Esophagus (tissue), 2 donors: ENCODE measurements at regions not wholly inside any gene's neighbourhood (a gene's known extent, or its start where the extent isn't known, plus 50 kb on each side); places are given as distances from the start of the nearest gene placed in this dataset.

ENCODE experiments used
- H3K27ac ChIP-seq, 2 donors: one replicate each; pipeline ENCODE4 v1.5.1; 2013; ENCODE audit warnings: low read depth in 2 of 2, mild to moderate bottlenecking in 2 of 2, inconsistent platforms in 1 of 2, low read length in 1 of 2, moderate library complexity in 1 of 2
- H3K27me3 ChIP-seq, 2 donors: one replicate each; pipeline ENCODE4 v1.6.1; 2013; ENCODE audit warnings: low read length in 2 of 2, control low read depth in 1 of 2, mild to moderate bottlenecking in 1 of 2; ENCODE audit not compliant: insufficient read depth in 2 of 2, control insufficient read depth in 1 of 2
- H3K36me3 ChIP-seq, 2 donors: one replicate each; pipeline ENCODE4 v1.6.1; 2013; ENCODE audit warnings: low read length in 1 of 2; ENCODE audit not compliant: control insufficient read depth in 2 of 2, insufficient read depth in 2 of 2
- H3K4me1 ChIP-seq, 2 donors: one replicate each; pipeline ENCODE4 v1.6.1; 2013; ENCODE audit warnings: low read length in 1 of 2; ENCODE audit not compliant: control insufficient read depth in 2 of 2, insufficient read depth in 2 of 2
- H3K4me3 ChIP-seq, 2 donors: one replicate each; pipeline ENCODE4 v1.5.1; 2013; ENCODE audit warnings: low read length in 2 of 2, mild to moderate bottlenecking in 2 of 2, low read depth in 1 of 2, moderate library complexity in 1 of 2
- H3K9me3 ChIP-seq, 2 donors: one replicate each; pipeline ENCODE4 v1.6.1; 2013; ENCODE audit warnings: mild to moderate bottlenecking in 2 of 2, low read depth in 1 of 2, low read length in 1 of 2, moderate library complexity in 1 of 2; ENCODE audit not compliant: control insufficient read depth in 2 of 2, insufficient read depth in 1 of 2
- WGBS, 2 donors: extraction: QIAGEN DNeasy Blood & Tissue Kit; methylation state at CpG; one replicate each; pipeline ENCODE4 v1.1.7; 2013; 5-methylcytosine and 5-hydroxymethylcytosine counted together
- donor health status: healthy with polysubstance abuse.
- donor health status: Bipolar disorder and iron deficiency.

DNA sequence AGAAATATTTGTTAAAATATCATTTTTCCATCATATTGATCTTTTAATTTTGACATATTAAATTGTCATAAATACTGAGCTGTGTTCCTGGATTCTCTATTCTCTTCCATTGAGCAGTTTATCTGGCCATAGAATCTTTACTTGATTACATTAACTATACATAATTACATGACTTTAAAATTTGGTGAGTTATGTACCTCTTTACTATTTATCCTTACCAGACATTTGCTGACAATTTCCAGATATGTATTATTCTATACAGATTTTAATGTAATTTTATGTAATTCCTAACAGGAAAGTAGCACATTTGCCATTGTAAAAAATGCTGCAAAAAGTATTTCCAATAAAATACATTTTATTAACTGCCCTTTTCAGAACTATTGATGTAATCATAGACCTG is 770.3 kb downstream of the KCTD16 start:
- Histone ChIP-seq H3K27me3 (no peaks in the 10 kb centered on the region), H3K4me1 (no peaks in the 10 kb centered on the region), H3K9me3 (no peaks in the 10 kb centered on the region), H3K27ac (no peak overlapping the region), H3K4me3 (no peak overlapping the region), H3K36me3 (no peaks in the 10 kb centered on the region)

DNA sequence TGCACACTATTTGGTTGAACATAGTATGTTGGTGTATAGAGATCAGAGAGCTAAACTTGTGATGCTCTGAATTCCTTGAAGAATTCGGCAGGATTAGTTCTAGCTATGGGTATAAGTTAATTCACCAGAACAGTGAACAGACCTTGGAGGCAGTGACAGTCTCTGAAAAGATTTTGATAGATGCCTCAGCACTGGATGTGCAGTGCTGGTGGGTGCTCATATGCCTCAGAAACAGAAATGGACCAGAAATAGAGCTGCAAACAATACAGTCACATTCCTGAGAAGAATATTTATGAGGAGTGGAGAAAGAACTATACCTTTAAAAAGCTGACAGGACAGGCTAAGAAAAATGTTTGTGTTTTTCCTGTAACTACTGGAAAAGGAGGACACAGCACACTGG is 747.7 kb downstream of the KCTD16 start:
- Histone ChIP-seq H3K4me1 (no peaks in the 10 kb centered on the region), H3K27ac (no peak overlapping the region), H3K27me3 (no peaks in the 10 kb centered on the region), H3K4me3 (no peak overlapping the region), H3K9me3 (no peaks in the 10 kb centered on the region), H3K36me3 (no peaks in the 10 kb centered on the region)
- 75 to 79% methylated on average over 1 of the region's 1 CpG for WGBS, 2 donors

DNA sequence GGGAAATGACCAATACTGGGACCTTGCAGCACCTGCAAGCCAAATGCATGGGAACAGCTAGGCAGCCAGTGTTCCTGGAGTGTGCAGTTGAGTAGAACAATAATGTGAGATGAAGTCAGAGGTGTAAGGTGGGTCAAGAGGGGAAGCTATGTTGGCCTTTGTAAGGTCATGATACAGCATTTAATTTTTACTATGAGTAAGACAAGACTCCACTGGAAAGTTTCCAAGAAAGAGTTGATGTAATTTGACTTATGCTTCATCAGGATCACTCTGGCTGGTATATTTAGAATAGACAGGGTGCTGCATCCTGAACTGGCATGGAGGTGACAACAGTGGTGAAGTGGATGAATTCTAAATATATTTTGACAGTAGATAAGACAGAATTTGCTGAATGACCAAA is 744.8 kb downstream of the KCTD16 start:
- Histone ChIP-seq H3K36me3 (no peaks in the 10 kb centered on the region), H3K27me3 (no peaks in the 10 kb centered on the region), H3K27ac (no peak overlapping the region), H3K9me3 (no peaks in the 10 kb centered on the region), H3K4me1 (no peaks in the 10 kb centered on the region), H3K4me3 (no peak overlapping the region)

DNA sequence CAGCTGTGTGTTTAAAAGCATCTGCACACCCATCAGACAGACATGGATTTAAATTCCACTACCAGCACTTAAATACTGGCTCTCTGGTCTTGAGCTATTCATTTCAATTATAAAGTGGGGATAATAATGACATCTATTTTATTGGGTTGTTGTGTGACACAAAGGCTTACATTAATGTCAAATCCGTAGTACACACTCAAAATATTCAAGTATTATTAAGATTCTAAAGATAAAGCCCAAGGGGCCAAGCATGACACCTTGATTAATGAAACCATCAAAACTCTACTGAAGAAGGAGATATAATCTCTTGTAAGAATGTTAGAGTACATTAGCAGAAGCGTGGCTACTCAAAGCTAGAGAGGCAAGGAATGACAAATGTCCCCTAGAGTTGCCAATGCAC is 743.0 kb downstream of the KCTD16 start:
- Histone ChIP-seq H3K4me1 (no peaks in the 10 kb centered on the region), H3K27me3 (no peaks in the 10 kb centered on the region), H3K36me3 (no peaks in the 10 kb centered on the region), H3K27ac (no peak overlapping the region), H3K9me3 (no peaks in the 10 kb centered on the region), H3K4me3 (no peak overlapping the region)
- 30 to 52% methylated on average over 2 of the region's 2 CpGs for WGBS, 2 donors

DNA sequence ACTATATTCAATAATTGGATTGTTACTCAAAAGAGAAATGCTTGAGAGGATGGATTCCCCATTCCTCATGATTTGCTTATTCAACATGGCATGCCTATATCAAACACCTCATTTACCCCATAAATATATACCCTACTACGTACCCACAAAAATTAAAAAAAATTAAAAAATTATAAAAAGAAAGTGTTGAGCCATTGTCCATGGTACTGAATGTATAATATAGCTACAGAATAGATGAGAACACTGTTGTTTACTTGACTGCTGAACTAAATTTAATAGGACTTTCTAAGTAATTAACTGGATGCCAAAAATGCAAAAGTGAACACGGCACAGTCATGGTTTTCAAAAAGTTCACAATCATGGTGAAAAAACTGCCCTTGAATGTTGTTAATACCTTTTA is 725.8 kb downstream of the KCTD16 start:
- H3K36me3 ChIP-seq, result no peaks in the 10 kb centered on the region
- H3K4me3 ChIP-seq, result no peak overlapping the region
- H3K27ac ChIP-seq, result no peak overlapping the region
- H3K9me3 ChIP-seq, result no peaks in the 10 kb centered on the region
- no peaks in the 10 kb centered on the region for H3K27me3 ChIP-seq
- 74 to 79% methylated on average over 2 of the region's 2 CpGs for WGBS, 2 donors
- H3K4me1 ChIP-seq, result no peaks in the 10 kb centered on the region

DNA sequence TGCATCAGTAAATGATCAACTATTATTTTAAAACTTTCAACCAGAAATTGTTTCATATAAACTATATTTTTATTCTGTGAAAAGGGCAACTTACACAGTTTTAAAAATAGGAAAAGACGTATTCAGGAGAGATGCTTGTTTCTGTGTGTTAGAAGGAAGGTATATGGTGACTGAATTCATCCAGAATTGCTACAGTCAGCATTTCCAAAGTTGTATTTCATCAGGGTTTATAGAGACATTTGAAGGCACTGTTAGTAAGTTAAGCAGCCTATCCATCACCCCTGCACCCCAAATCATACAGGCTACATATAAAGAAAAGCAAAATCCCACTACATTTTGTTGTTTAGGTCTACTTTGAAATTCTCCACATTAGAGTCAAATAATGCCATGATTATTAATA is 716.0 kb downstream of the KCTD16 start:
- H3K27me3 ChIP-seq, result no peaks in the 10 kb centered on the region

DNA sequence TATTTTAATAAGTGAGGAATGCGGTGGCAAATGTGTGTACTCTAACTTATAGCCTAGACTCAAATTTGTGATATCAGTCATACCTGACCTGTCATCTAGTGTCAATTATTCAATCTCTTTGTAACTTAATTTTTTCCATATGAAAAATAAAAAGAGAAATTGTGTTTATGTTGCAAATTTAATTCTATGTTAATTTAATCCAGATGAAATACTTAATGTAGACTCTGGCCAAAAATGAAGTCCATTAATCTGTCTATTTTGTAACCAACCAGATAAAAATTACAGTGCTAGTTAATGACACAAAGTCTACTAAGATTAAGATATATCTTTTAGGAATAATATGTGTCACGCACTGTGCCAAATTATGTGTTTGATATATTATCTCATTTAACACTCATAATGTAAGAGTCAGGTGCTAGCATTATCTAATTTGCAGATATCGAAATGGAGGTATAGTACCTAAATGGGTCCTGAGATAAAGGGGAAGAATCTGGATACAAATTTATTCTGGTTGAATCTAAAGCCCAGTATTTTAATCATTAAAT is 712.1 kb downstream of the KCTD16 start:
- Histone ChIP-seq H3K36me3 (no peaks in the 10 kb centered on the region), H3K27ac (no peak overlapping the region), H3K27me3 (no peaks in the 10 kb centered on the region), H3K4me3 (no peak overlapping the region), H3K9me3 (no peaks in the 10 kb centered on the region), H3K4me1 (no peaks in the 10 kb centered on the region)
- 92 to 95% methylated on average over 3 of the region's 3 CpGs for WGBS, 2 donors

More for the DNA sequence above, 716.0 kb downstream of the KCTD16 start:
- H3K4me1 ChIP-seq, result no peaks in the 10 kb centered on the region
- no peaks in the 10 kb centered on the region for H3K36me3 ChIP-seq
- WGBS, 2 donors, result 80 to 83% methylated on average over 1 of the region's 1 CpG
- no peak overlapping the region for H3K4me3 ChIP-seq
- no peaks in the 10 kb centered on the region for H3K9me3 ChIP-seq
- no peak overlapping the region for H3K27ac ChIP-seq

DNA sequence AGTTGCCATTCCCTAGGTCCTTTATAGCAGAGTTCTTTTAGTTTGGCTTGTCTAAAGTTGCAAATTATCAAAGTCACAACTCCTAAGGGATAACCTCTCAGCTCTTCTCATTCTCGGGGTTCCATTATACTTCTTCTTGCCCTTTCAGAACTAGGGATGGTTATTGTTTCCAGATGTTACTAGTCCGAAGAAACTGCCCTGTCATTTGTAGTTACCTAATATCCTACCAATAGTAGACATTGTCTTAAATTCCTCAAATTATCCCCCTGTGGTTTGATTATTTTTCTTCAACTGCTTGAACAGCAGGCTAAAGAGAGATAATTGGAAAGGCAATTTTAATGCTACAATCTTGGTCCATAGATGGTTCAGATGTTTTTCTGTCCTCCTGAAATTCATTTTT is 709.8 kb downstream of the KCTD16 start:
- H3K9me3 ChIP-seq, result no peaks in the 10 kb centered on the region
- H3K4me1 ChIP-seq, result no peaks in the 10 kb centered on the region
- WGBS, 2 donors, result 70 to 73% methylated on average over 2 of the region's 2 CpGs
- H3K4me3 ChIP-seq, result no peak overlapping the region
- no peak overlapping the region for H3K27ac ChIP-seq
- H3K36me3 ChIP-seq, result no peaks in the 10 kb centered on the region
- no peaks in the 10 kb centered on the region for H3K27me3 ChIP-seq

DNA sequence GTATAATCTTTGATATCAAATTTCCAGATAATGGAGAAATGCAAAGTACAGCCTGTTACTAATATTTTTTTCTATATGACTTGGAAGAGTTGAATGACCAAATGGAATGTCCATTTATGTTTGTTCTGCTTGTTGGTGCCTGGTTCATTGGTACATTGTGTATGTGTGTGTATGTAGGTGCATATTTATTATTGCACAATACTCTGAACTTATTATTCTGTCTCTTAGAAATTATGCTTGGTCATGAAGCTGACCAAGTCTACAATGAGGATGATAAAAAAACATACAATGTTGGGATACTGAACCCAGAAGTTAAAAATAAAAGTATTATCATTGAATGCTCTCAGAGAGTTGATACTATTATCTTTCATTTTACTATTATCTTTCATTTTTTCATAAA is 706.3 kb downstream of the KCTD16 start:
- H3K36me3 ChIP-seq, result no peaks in the 10 kb centered on the region
- no peak overlapping the region for H3K4me3 ChIP-seq
- H3K27me3 ChIP-seq, result no peaks in the 10 kb centered on the region
- H3K4me1 ChIP-seq, result no peaks in the 10 kb centered on the region
- no peak overlapping the region for H3K27ac ChIP-seq
- no peaks in the 10 kb centered on the region for H3K9me3 ChIP-seq

DNA sequence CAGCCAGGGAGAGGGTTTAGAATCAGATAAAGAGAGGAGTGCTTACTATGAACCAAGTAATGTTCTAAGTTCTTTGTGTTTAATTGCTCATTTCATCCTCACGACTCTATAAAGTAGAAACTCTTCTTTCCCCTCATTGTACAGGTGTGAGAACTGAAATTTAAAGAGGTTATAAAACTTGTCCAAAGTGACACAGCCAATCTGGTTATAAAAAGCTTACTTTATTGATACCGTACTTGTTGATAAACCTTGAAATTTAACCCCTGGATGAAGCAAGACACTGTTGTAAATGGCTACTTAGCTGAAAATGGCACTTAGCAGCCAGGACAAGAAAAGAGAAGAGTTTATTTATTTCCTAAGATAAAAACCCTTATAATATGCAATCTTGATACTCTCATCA is 702.4 kb downstream of the KCTD16 start:
- Histone ChIP-seq H3K9me3 (no peaks in the 10 kb centered on the region), H3K36me3 (no peaks in the 10 kb centered on the region), H3K4me1 (no peaks in the 10 kb centered on the region), H3K4me3 (no peak overlapping the region), H3K27me3 (no peaks in the 10 kb centered on the region), H3K27ac (no peak overlapping the region)
- 70 to 76% methylated on average over 2 of the region's 2 CpGs for WGBS, 2 donors
